GM19438 (cell line): ENCODE measurements at regions not wholly inside any gene's neighbourhood (a gene's known extent, or its start where the extent isn't known, plus 50 kb on each side); places are given as distances from the start of the nearest gene placed in this dataset.
A peak's percentile ranks its signal among the peaks of the same experiment; 100 is the strongest.
"Not testable (repeated sequence)": the region's sequence is repeated elsewhere in the genome, so short reads cannot be mapped to it uniquely, and the experiment has no call there.

Source experiments
- ATAC-seq: cut with Tn5 transposase; IDR thresholded peaks from one replicate; pipeline ENCODE4 v1.9.1; 2021; ENCODE audit warnings: low read depth; ENCODE audit not compliant: unreplicated experiment

DNA sequence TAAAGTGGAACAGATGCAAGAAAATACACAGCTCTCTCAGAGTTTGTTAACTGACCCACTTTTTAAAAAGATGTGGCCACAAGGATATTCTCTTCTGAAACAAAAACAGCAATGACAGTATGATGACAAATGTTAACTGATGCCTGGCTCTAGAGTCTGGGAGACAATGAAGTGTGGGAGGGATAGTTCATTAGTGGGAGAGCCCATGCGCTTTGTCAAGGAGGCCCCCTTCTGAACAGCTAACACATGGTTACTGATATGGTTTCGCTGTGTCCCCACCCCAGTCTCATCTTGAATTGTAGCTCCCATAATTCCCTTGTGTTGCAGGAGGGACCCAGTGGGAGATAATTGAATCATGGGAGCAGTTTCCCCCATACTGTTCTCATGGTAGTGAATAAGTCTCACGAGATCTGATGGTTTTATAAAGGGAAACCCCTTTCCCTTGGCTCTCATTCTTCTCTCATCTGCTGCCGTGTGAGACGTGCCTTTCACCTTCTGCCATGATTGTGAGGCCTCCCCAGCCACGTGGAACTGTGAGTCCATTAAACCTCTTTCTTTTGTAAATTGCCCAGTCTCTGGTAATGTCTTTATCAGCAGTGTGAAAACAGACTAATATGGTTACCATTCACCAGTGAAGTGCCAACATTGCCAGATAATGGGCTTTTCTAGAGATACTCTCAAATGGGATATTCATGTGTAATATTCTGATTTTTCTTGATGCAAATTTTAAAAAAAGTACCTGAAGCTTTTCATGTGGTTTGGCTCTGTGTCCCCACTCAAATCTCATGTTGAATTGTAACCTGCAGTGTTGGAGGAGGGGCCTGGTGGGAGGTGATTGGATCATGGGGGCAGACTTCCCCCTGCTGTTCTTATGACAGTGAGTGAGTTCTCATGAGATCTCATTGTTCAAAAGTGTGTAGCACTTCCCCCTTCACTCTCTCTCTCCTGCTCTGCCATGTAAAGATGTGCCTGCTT lies 435.8 kb downstream of the SHISA9 start:
- ATAC-seq = not testable (repeated sequence)

- ATAC-seq = no peak
Observed at GRCh38 chr16:13338044-13338443, 436.6 kb downstream of the SHISA9 start.

DNA sequence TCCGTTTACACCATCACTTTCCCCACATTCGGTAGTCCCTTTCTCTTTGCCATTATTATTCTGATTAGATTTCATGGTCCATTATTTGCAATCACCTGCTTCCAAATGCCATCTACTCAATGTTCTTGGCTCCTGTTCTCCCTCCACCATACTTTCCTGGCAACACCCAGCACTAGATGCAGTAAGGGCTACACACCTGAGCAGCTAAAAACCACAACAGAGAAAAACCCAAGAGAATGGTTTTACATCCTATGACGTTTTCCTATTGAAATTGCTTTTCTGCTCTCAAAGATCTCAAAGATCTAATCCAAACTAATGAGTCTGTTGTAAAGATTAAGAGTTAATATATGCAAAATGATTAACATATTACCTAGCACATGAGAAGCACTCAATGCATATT lies 441.3 kb downstream of the SHISA9 start:
- ATAC-seq = no peak

DNA sequence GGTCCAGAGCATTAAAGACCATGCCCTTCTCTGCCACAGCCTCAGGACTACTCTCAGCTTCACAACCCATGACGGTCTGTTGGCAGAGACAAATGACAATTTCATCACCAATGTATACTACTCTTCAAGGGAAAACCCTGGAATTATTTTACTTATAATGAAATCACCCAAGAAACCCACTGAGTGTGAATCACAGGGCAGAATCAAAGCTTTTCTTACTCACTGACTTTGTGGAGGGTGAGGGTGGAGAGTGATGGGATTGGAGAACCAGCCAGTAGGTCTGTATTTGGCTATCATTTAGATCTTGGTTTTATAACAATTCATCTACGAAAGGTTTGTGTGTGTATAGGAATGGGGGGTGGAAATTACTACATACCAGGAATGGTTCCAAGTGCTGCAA lies 442.6 kb downstream of the SHISA9 start:
- no peak for ATAC-seq

DNA sequence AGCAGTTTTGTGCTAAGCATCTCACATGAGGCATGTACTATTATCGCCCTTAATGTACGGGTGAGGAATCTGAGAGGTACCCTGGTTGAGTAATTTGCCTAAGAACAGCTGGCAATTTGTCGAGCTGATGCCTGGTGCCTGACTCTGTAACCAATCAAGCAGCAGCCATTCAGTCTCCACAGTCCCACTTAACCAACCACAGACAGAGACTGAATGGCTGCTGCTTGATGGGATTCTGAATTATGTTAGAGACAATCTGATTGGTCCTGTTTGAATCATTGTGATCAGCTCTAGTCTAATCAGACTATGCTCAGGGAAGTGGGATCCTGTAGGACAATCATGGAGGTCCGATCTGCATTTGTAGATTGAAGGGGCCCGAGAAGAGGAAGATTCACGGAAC lies 447.0 kb downstream of the SHISA9 start:
- ATAC-seq = no peak

- no peak for ATAC-seq
Observed at GRCh38 chr16:13350000-13350399, 448.6 kb downstream of the SHISA9 start.

GRCh38 chr16:13351181-13351580 lies 449.8 kb downstream of the SHISA9 start:
- ATAC-seq = no peak

GRCh38 chr16:13351601-13352217 lies 450.3 kb downstream of the SHISA9 start:
- ATAC-seq = no peak

- not testable (repeated sequence) for ATAC-seq
Observed at GRCh38 chr16:13352796-13353195, 451.4 kb downstream of the SHISA9 start.

- not testable (repeated sequence) for ATAC-seq
Observed at GRCh38 chr16:13357842-13358241, 456.4 kb downstream of the SHISA9 start.

- ATAC-seq = no peak
Observed at GRCh38 chr16:13359835-13360234, 458.4 kb downstream of the SHISA9 start.

DNA sequence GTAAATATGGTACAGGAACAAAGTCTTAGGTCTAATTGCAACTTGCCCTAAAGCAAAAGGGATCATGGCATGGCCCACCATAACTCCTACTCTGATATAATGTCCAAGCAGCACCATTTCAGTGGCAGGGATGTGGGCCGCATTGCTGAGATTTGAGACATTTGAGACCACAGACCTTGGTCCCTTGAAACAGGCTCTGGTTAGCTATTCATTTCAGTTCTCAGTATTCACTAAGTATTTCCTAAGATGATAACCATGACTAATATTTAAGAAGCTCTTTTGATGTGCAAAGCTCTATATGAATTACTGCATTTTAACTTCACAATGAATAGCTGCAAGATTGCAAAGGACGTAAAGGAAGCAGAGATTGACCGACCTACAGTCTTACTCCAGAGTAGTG lies 471.0 kb downstream of the SHISA9 start:
- ATAC-seq = no peak

GRCh38 chr16:13376174-13376573 lies 474.8 kb downstream of the SHISA9 start:
- no peak for ATAC-seq

DNA sequence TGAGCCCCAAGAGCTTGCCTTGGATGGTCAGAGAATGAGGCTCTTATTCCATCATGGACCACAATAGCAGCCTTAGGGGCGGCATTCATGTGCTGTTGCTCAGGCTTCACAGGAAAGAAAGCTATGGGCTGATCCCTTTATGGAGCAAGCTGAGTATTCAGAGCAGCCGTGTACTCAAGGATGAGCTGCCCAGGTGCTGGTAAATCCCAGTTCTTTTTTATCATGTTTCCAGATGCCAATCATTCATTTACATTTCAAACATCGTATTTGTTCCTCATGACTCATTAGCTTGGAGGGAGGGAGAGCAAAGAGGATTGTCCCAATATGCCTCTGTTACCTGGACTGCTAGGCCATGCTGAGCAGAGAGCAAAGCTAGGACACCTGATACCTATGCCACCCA lies 475.7 kb downstream of the SHISA9 start:
- no peak for ATAC-seq

GRCh38 chr16:13378151-13378550 lies 476.8 kb downstream of the SHISA9 start:
- no peak for ATAC-seq

DNA sequence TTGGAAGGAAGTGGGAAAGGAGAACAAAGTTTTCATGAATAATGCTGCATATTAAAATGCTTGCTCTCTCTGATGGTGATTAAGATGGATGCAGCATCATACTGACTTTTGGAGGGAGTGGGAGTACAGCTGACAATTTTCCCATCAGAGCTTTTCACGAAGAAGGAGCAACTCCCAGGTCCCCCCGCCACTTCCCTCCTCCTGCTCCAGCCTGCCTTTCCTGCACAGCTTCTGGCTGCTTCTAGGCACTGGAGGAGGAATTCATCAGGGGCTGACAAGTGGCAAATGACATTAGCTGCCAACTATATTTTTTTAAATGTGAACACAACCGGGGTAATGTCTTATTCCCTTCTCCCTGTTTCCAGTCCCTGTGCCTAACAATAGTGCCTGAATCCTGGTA lies 477.9 kb downstream of the SHISA9 start:
- ATAC-seq = no peak

GRCh38 chr16:13385156-13386040 lies 484.0 kb downstream of the SHISA9 start:
- ATAC-seq = not testable (repeated sequence)

DNA sequence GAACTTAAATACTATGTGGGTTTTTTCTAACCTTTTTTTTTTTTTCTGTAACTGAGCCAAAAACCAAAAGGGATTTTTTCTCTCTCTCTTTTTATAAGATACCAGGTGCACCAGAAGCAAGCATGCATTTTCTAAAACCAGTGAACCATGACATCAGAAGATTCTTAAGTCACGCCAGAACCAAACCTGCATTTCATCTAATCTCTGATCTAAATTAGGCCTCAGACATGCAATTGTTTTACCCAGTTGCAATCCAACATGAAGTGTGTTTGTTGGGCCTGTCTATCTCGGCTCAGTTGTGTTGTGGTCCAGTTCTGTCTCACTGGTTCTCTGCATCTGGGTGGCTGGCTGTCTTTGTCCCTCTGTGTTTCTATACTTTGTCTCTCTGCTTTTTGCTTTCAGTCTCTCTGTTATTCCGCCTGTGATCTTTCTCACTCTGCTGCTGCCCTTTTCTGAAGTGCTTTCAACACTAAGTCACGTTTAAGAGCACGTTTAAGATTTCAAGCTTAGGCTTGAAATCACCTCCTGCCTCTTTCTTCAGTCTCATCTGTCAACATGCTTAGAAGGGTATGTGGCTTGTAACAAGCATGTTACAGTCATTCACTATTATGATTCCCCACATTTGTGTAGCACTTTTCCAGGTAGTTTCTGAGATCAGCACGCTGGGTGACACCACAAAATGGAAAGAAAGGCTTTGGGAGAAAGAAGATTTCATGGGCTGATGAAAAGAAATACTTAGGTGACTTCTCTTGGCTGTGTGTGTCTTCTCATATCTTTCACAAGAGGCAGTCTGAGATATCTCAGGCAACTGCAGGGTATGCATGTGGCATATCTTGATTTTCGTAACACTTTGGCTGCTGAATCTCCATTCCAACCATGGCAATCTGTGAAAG lies 488.9 kb downstream of the SHISA9 start:
- ATAC-seq = peak; percentile 70

- no peak for ATAC-seq
Observed at GRCh38 chr16:13390986-13391305, 489.5 kb downstream of the SHISA9 start.

DNA sequence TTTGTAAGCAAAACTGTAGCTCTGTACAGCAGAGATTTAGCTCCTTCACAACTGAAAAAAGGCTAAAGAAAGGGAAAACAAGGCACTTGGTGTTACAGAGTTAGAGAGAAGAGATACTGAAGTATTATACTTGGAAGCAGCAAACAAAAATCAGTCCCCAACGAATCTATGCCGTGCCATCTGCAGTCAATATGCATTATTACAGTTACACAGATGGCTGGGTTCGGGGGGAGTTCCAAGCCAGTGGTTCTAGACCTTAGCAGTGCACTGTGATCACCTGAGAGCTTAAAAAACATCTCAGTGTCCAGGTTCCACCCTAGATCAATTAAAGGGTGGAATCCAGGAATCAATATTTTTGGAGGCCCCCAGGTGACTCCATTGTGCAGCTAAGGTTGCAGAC lies 489.9 kb downstream of the SHISA9 start:
- no peak for ATAC-seq
